GM18511 (cell line): ENCODE measurements at regions not wholly inside any gene's neighbourhood (a gene's known extent, or its start where the extent isn't known, plus 50 kb on each side); places are given as distances from the start of the nearest gene placed in this dataset.

ENCODE experiments used
- ATAC-seq: cut with Tn5 transposase; IDR thresholded peaks from one replicate; pipeline ENCODE4 v1.9.1; 2021; ENCODE audit warnings: mild to moderate bottlenecking, moderate library complexity; ENCODE audit not compliant: unreplicated experiment

DNA sequence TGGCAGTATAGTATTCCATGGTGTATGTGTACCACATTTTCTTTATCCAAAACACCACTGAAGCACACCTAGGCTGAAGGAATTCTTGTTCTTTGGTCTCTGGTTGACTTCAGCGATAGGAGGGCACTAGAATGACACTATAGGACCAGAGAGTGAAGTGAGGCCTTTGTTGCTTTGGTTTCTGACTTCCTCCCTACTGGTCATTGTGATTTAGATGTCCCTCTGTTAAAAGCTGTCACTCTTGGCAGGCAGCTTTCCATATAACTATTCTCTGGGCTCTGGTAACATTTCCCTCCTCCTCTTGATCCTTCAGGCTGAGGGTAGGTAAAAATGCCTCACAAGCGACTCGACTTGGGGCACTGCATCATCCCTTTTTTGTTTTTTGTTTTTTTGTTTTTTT, 236.3 kb downstream of the MAFB start:
- ATAC-seq = no peak

- no peak for ATAC-seq
Observed at GRCh38 chr20:40451552-40451951, 237.5 kb downstream of the MAFB start.

DNA sequence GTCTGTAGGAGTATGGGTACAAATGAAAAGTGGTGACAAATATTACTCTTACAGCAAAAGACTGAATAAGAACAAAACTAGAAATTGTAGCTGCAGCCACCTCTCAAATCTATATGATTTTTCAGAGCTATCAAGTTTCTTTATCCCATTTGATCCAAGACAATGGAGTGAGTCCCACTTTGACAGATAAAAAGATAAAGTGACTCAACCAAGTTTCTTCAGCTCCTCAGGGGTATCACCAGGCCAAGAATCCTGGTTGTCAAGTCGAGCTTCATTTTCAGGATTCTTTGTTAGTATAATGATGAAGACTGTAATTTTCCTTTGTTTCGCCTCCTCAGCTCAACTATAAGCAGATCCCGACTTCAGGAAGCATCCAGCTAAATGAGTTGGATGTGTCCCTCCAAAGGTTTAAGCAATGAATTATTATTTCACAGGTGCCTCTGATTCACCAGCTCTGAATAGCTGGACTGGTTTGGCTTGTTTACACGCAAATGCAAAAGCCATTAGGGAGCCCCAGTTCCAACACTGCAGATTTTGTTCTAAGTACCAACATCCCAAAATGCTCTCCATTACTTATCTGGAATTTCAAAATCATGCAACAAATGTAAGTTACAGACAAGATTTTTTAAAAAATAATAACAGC, 238.9 kb downstream of the MAFB start:
- no peak for ATAC-seq

- ATAC-seq = no peak
Observed at GRCh38 chr20:40449144-40449690, 239.8 kb downstream of the MAFB start.

DNA sequence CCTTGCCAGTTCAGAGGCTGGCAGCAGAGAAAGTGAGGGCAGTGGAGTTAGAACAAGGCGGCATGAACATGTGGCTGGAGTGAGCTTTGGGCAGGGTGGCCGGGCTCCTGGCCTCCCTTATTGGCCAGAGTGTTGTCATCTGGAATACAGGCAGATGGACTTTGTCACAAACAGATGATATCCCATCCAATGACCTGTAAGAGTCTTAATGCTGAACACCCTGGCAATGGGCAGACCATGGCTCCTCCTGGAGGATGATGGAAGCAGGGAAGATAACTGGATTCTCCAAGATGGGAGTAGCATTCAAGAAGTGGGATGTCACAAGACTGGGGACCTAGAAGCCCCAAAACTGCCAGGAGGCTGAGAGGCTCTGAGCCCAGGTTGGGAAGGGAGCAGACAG, 242.1 kb downstream of the MAFB start:
- no peak for ATAC-seq

- no peak for ATAC-seq
Observed at GRCh38 chr20:40444516-40444915, 244.5 kb downstream of the MAFB start.

GRCh38 chr20:40443753-40444152, 245.3 kb downstream of the MAFB start:
- ATAC-seq = no peak

- no peak for ATAC-seq
Observed at GRCh38 chr20:40442181-40442963, 246.7 kb downstream of the MAFB start.

DNA sequence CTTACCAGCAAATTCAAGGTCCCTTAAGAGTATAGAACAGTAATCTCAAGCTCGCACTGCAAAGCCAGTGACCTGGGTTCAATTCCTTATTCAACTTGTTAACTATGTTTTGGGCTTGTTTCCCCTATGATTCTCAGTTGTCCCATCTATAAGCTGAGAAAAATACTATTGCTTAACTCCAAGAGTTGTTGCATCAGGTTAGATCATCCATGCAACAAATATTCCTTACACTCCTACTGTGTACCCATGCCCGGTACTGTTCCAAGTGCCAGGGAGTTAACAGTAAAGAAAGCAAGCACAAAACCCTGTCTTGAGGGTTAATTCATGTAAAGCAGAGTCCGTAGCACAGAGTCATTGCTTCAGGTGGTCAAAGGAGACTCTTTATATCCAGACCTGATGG, 247.3 kb downstream of the MAFB start:
- ATAC-seq = no peak

DNA sequence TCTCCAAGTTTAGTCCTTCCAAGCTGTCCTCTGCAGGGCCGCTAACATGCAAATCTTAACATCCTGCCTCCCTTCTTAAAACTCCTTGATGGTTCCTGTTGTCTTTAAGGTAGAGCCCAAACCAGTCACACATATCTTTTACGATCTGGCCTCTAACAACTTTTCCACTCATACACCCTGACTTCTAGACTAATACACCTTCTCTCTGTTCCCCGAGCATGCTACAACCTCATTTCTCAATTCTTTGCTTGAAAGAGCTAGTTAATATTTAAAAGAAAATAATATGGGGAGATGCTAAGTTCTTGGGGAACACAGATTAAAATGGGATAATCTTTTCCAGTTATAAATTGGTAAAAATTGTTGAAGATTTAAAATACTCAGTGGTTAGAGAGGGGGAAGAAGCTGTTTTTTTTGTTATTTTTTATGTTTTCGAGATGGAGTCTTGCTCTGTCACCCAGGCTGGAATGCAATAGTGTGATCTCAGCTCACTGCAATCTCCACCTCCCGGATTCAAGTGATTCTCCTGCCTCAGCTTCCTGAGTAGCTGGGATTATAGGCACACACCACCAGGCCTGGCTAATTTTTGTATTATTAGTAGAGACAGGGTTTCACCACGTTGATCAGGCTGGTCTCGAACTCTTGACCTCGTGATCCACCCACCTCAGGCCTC, 250.7 kb downstream of the MAFB start:
- no peak for ATAC-seq

- ATAC-seq = no peak
Observed at GRCh38 chr20:40436011-40436410, 253.0 kb downstream of the MAFB start.

DNA sequence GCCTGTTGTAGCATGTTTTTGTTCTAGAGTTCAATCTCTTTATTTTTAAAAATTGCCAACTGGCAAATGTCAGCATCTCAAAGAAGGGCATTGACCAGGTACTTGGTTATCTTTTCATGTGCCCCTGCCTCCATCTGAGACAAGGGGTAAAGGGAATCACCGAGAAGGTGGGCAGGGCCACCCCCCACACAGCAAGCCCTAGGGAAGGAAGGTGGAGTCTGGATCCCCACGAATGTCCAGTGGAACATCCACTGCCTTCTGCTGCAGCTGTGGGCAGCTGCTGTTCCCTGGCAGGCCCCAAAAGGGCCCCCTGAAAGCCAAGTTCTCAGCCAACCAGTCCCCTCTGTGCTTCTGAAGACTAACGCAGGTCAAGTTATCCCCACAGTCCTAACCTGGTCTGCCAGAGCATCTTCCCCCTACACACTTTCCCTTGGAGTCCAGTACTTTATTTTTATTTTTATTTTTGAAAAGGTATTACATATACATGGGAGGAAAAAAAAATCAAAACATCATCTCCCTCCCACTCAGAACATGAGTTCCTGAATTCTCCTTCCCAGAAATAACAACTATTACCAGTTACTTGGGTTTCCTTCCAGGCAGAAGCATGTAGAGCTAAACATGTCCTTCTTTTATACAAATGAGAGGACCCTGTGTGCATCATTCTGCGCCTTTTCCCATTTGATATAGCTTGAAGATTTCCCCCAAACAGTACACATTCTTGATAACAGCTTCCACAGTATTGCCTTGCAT, 253.7 kb downstream of the MAFB start:
- no peak for ATAC-seq

- ATAC-seq = no peak
Observed at GRCh38 chr20:40434122-40434521, 254.9 kb downstream of the MAFB start.

DNA sequence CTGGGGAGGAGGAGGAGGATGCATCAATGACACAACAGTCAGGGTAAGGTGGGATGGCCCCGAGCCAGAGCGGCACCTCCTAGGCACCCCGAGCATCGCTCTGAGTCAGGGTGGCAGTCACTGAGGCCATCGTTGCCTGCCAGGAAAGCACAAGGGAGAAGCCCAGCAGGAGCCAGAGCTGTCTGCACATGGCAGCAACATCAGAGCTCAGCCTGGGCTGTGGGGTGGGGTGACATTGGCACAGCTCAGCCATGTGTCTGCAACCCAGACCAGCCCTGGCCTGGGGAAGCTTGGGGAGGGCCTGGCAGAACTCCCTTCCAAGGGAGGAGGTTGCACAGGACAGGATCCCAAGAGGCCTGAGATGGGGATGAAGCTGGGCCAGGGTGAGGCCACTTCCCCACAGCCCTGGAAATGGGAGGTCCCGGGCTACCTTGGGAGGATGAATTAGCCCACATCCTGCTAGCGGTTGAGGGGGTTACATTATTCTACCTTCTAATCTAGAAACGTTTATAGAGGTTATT, 255.6 kb downstream of the MAFB start:
- no peak for ATAC-seq

GRCh38 chr20:40431611-40432010, 257.4 kb downstream of the MAFB start:
- no peak for ATAC-seq

- ATAC-seq = no peak
Observed at GRCh38 chr20:40431112-40431511, 257.9 kb downstream of the MAFB start.

DNA sequence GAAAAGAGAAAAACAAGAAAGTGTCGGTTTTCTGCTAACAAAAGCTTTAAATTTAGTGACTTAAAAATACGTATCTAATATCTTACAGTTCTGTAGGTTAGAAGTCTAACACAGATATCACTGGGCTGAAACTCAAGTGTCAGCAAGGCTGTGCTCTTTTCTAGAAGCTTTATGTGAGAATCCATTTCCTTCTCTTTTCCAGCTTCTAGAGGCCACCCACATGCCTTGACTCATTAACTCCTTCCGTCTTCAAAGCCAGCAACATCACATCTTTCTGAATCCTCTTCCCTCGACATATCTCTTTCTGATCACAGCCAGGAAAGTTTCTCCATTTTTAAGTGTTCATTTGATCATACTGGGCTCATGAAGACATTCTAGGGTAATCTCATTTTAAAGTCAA, 262.0 kb downstream of the MAFB start:
- no peak for ATAC-seq

DNA sequence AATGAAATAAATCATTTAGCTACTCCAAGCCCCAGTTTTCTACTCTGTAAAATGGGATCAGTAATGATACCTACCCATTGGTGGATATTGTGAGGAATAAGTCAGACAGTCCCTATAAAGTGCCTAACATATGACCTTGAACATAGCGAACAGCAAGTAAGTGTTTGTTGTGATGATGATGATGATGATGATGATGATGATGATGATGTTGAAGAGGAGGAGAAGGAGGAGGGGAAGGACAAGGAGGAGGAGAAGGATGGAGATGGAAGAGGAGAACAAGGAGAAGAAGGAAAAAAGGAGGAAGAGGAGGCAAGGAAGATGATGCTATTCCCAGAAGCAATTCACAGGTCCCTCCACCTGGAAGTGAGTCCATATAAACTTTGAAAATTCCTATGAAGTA, 264.3 kb downstream of the MAFB start:
- ATAC-seq = no peak

DNA sequence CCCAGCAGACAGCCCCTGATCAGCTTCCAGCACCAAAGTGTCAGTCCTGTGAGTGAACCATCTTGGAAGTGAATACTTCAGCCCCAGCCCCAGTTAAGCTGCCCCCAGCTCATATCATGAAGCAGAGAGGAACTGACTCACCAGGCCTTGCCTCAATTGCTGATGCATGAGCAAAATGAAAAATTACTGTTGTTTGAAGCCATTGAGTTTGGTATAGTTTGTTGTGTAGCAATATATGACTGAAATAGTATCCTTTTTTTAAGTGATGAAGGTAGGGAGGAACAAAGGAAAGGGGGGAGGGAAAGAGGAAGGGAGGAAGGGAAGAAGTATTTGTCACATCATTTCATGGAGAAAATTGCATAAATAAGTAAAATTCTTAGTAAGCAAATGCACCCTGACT, 266.4 kb downstream of the MAFB start:
- no peak for ATAC-seq

DNA sequence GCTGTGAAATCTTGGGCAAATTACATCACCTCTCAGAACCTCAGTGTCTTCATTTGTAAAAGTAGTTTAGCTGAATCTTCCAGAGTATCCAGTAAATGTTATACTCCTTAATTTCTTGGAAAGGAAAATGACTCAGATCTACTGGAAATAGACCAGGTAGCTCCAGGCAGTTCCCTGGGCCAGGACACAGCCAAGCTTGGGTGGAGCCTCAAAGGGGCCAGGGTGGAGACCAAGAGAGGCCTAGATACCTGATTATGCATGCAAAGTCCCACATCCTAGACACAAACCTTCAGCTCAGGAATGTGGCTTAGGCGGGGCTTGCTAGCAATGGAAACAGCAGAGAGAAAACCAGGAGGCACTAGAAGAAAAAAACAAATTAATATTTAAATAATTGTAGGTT, 272.8 kb downstream of the MAFB start:
- ATAC-seq = no peak
